Spinal cord (tissue), 9 donors: ENCODE measurements at regions not wholly inside any gene's neighbourhood (a gene's known extent, or its start where the extent isn't known, plus 50 kb on each side); places are given as distances from the start of the nearest gene placed in this dataset.
A peak's percentile ranks its signal among the peaks of the same experiment; 100 is the strongest.

ENCODE experiments used
- DNase-seq, 6 donors: peaks; one replicate each; pipeline versions ENCODE4 v3.0.0 to v3.0.0-alpha.2; 2013 to 2015; ENCODE audit warnings: low spot score in 6 of 6, low read depth in 4 of 6
- H3K27ac ChIP-seq: one replicate; pipeline ENCODE4 v1.5.1; 2013; ENCODE audit warnings: low read depth, low read length, control low read depth
- H3K27me3 ChIP-seq: one replicate; pipeline ENCODE4 v1.6.1; 2013; ENCODE audit warnings: low read length; ENCODE audit not compliant: control insufficient read depth, insufficient read depth
- H3K36me3 ChIP-seq: one replicate; pipeline ENCODE4 v1.6.1; 2013; ENCODE audit warnings: low read length; ENCODE audit not compliant: control insufficient read depth, insufficient read depth
- H3K4me1 ChIP-seq: one replicate; pipeline ENCODE4 v1.6.1; 2013; ENCODE audit warnings: low read length; ENCODE audit not compliant: control insufficient read depth, insufficient read depth
- H3K4me3 ChIP-seq: one replicate; pipeline ENCODE4 v1.5.1; 2013; ENCODE audit warnings: low read depth, low read length, control low read depth
- H3K9me3 ChIP-seq: one replicate; pipeline ENCODE4 v1.6.1; 2013; ENCODE audit warnings: low read length; ENCODE audit not compliant: control insufficient read depth, insufficient read depth
- WGBS: methylation state at CpG from one replicate; pipeline ENCODE4 v1.1.5; 2013; ENCODE audit warnings: missing lambda C conversion rate; ENCODE audit not compliant: insufficient coverage; 5-methylcytosine and 5-hydroxymethylcytosine counted together
- donor health status: healthy.

DNA sequence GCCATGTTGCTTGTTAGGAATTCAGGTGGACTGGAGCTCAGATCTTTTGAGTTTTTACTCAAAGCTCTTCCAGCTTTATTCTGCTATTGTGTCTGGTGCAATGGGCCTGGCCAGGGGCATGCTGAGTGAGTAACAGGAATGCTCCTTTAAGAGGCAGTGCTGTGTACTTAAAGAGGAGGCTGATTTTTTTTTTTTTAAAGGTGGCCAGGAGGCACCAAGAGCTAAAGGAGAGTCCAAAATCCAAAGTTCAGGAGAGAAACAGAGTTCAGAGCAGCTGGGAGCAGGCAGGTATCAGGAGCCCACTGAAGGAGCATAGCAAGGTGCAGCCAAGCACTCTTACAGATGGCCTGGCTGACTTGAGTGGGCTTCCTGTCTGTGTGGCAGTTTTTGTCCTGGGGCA, 178.7 kb downstream of the FMR1NB start:
- Histone ChIP-seq H3K27ac (no peak overlapping the region), H3K27me3 (no peaks in the 10 kb centered on the region), H3K4me1 (no peaks in the 10 kb centered on the region), H3K36me3 (no peaks in the 10 kb centered on the region), H3K9me3 (no peaks in the 10 kb centered on the region), H3K4me3 (no peak overlapping the region)
- no peak for DNase-seq

DNA sequence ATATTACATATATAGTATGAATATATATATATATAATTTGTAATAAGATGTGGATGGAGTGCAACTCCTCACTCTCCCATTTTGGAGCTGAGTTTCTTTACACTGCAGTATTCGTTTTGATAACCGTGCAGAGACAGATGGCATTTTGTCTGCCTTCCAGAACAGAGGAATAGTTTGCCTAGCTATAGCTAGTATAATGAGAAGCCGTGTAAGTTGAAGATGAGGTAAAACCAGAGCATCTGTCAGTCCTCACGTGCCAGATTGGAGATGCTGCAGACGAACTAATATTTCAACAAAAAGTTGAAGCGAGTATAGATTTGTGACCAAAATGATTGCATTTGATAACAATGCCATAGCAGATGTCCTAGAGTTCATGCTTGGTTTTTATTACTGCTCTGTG, 180.6 kb downstream of the FMR1NB start:
- Histone ChIP-seq H3K4me1 (no peaks in the 10 kb centered on the region), H3K9me3 (no peaks in the 10 kb centered on the region), H3K36me3 (no peaks in the 10 kb centered on the region), H3K27me3 (no peaks in the 10 kb centered on the region), H3K4me3 (no peak overlapping the region), H3K27ac (no peak overlapping the region)
- WGBS = 36% methylated on average over 4 of the region's 6 CpGs
- DNase-seq = peak in 2 of 6 donors; percentile 64 to 84

DNA sequence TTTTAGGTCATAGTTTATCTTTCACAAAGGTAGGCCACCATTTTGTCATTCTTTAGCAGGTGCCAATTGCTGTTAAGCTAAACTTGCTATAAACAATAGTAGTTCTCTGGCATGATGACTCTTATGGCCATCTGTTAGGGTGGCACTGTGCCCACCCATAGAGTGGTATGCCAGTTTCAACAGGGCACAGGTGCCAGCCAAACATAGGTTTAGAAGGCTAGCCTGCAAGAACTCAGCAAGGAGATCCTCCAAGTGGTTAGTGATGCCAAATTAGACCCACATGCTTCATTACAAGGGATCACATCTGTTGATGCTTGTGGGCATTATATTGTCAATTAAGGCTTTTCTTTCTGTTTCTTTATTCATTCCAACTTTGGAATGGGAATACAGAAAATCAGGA, 204.5 kb downstream of the FMR1NB start:
- no peaks in the 10 kb centered on the region for H3K4me1 ChIP-seq
- no peaks in the 10 kb centered on the region for H3K27me3 ChIP-seq
- H3K27ac ChIP-seq = no peak overlapping the region
- DNase-seq = peak in 2 of 6 donors; percentile 50 to 64
- no peak overlapping the region for H3K4me3 ChIP-seq
- H3K9me3 ChIP-seq = no peaks in the 10 kb centered on the region
- no peaks in the 10 kb centered on the region for H3K36me3 ChIP-seq

DNA sequence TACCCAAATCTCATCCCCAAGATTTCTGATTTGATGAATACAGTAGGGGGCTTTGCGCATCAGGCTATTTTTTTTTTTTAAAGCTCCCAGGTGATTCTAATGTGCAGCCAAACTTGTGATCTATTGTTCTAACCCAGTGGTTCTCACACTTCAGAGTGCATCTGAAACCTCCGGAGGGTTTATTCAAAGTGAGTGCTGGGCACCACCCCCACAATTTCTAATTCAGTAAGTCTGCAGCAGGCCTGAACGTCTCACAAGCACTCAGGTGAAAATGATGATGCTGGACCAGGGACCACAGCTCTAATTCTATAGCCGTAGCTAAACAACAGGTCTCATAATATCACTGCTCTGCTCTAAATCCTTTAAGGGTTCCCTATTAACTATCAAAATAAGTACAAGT, 211.4 kb downstream of the FMR1NB start:
- Histone ChIP-seq H3K36me3 (no peaks in the 10 kb centered on the region), H3K4me3 (no peak overlapping the region), H3K27me3 (no peaks in the 10 kb centered on the region), H3K27ac (no peak overlapping the region), H3K9me3 (peaks cover 2% of the 10 kb centered on the region), H3K4me1 (no peaks in the 10 kb centered on the region)
- peak in 1 of 6 donors; percentile 13 for DNase-seq
- 32% methylated on average over 3 of the region's 4 CpGs for WGBS

DNA sequence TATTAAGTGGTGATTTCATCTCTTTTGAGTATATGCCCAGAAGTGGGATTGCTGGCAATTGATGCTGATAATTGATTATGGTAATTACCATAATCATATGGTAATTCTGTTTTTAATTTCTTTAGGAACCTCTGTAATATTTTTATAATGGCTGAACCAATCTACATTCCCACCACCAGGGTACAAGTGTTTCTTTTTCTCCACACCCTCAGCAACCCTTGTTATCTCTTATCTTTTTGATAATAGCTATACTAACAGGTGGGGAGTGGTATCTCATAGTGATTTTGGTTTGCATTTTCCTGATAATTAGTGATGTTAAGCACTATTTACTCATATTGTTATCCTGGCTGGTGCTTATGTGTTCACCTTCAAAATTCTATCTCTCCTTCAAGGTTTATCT, 212.6 kb downstream of the FMR1NB start:
- no peak for DNase-seq
- H3K4me1 ChIP-seq = no peaks in the 10 kb centered on the region
- H3K36me3 ChIP-seq = no peaks in the 10 kb centered on the region
- H3K9me3 ChIP-seq = peaks cover 2% of the 10 kb centered on the region
- H3K4me3 ChIP-seq = no peak overlapping the region
- H3K27ac ChIP-seq = no peak overlapping the region
- no peaks in the 10 kb centered on the region for H3K27me3 ChIP-seq

DNA sequence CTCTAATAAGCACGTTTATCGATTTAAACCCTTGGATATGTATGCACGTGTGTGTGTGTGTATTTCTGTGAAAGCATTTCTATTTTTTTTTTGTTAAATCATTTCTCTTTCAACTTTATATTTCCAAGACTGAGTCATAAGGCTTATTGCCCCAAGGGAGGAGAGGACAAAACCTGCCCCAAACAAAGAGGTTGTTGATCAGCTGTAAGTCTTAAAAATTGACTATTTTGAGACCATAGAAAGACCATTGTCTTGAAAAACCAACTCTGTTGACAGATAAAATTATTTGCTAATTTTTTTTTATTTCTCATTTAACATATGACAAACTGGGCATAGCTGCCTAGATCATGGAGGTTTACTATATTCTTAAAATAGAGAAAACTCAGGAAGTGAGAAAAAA, 222.4 kb downstream of the FMR1NB start:
- DNase-seq = no peak
- Histone ChIP-seq H3K4me1 (no peaks in the 10 kb centered on the region), H3K27me3 (no peaks in the 10 kb centered on the region), H3K36me3 (no peaks in the 10 kb centered on the region), H3K4me3 (no peak overlapping the region), H3K27ac (no peak overlapping the region), H3K9me3 (no peaks in the 10 kb centered on the region)
- WGBS = no CpG with 5 or more reads among the region's 3 CpGs

DNA sequence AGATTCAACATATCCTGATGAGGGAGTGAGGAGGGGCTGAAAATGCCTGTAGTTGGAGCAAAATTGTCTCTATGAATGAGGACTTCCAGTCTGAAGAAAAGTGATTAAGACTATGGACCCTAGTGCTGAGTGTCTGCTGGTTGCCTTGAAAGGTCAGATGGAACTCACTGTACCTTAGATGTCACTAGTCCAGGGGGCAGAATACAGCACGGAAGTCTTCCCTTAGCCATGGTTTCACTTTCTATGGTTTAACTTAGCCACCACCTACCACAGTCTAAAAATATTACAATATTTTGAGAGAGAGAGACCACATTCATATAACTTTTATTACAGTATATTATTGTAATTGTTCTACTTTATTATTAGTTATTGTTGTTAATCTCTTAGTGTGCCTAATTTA, 223.1 kb downstream of the FMR1NB start:
- H3K9me3 ChIP-seq = no peaks in the 10 kb centered on the region
- no peak for DNase-seq
- WGBS = no CpG with 5 or more reads among the region's 1 CpG
- no peaks in the 10 kb centered on the region for H3K27me3 ChIP-seq
- no peaks in the 10 kb centered on the region for H3K4me1 ChIP-seq
- H3K27ac ChIP-seq = no peak overlapping the region
- H3K4me3 ChIP-seq = no peak overlapping the region
- H3K36me3 ChIP-seq = no peaks in the 10 kb centered on the region

DNA sequence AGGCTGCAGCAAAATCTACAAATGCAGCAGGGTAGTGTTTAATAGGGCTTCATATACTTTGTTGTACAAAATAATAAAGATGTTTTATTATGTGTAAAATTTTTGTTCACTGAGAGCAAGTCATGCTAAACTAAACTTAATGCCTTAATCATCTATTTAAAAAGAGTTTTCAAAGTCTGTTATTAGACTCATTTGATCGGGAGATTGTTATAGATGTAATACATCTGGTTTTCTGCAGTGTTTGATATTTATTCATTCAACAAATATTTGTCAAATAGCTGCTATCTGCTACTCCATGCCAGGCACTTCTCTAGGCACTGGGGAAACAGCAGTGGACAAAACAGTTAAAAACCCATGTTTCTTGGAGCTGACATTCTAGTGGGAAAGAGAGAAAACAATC, 233.6 kb downstream of the FMR1NB start:
- H3K36me3 ChIP-seq = no peaks in the 10 kb centered on the region
- no peaks in the 10 kb centered on the region for H3K4me1 ChIP-seq
- no peak for DNase-seq
- WGBS = no CpG with 5 or more reads among the region's 1 CpG
- H3K27ac ChIP-seq = no peak overlapping the region
- no peaks in the 10 kb centered on the region for H3K27me3 ChIP-seq
- H3K9me3 ChIP-seq = no peaks in the 10 kb centered on the region
- H3K4me3 ChIP-seq = no peak overlapping the region

DNA sequence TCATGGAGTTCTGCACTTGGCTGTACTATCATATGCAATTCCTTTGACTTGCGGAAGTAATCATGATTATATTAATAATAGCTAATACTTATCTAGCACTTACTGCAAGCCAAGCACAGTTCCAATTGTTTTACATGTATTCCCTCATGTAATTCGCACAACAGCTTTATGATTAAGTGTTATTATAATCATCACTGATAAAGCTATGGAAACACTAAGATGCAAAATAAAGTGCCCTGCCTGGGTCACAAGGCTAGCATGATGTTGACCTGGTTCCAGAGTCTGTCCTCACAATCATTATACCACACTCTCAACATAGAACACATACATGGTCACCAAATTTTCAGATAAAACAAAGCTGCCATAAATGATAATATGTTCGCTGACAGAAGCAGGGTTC, 234.6 kb downstream of the FMR1NB start:
- no peak for DNase-seq
- WGBS = no CpG with 5 or more reads among the region's 3 CpGs

DNA sequence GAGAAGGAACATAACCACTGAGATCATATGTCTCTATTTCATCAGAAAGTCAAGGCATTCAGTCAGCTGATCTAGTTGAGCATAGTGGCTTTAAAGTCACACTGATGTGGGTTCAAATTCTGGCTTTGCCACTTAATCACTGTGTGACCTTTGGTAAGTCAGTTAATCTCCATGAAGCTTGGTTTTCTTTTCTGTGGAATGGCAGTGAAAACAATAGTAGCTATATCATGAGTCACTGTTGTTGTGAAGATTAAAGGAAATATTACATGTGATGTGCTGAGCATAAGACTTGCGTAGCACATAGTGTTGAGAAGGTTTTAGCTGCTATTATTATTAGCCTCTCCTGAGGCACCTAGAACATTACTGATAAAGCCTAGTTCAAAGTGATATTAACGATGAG, 242.2 kb downstream of the FMR1NB start:
- H3K9me3 ChIP-seq = peaks cover 2% of the 10 kb centered on the region
- H3K36me3 ChIP-seq = no peaks in the 10 kb centered on the region
- no peaks in the 10 kb centered on the region for H3K4me1 ChIP-seq
- no peak for DNase-seq
- no peak overlapping the region for H3K4me3 ChIP-seq
- WGBS = 60% methylated on average over 1 of the region's 2 CpGs
- H3K27me3 ChIP-seq = no peaks in the 10 kb centered on the region
- no peak overlapping the region for H3K27ac ChIP-seq

More for the DNA sequence above, 234.6 kb downstream of the FMR1NB start:
- Histone ChIP-seq H3K9me3 (no peaks in the 10 kb centered on the region), H3K27me3 (no peaks in the 10 kb centered on the region), H3K36me3 (no peaks in the 10 kb centered on the region), H3K4me3 (no peak overlapping the region), H3K4me1 (no peaks in the 10 kb centered on the region), H3K27ac (no peak overlapping the region)

DNA sequence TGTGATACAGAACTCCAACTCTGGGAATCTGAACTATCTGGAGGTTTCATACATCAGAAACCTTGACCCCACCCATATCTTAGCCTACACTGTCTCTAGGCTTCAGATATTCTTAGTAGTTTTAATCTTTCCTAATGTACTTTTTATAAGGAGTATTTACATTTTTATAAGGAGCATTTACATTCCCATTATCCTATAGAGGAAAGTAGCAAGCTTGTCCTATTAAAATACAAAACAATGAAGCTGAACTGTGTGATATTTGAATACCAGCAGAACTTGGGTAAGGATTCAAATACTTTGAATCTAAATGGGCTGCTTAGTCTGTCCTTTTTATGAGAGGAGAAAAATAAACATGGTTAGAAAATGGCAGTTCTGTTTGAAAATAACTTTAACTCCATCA, 247.4 kb downstream of the FMR1NB start:
- Histone ChIP-seq H3K4me3 (no peak overlapping the region), H3K27ac (no peak overlapping the region), H3K36me3 (no peaks in the 10 kb centered on the region), H3K4me1 (no peaks in the 10 kb centered on the region), H3K9me3 (peaks cover 2% of the 10 kb centered on the region), H3K27me3 (no peaks in the 10 kb centered on the region)
- no peak for DNase-seq
